Stomach (tissue), 4 donors: ENCODE measurements at regions not wholly inside any gene's neighbourhood (a gene's known extent, or its start where the extent isn't known, plus 50 kb on each side); places are given as distances from the start of the nearest gene placed in this dataset.

ENCODE experiments used
- EP300 ChIP-seq: sonication (generic); formaldehyde crosslinking; IDR thresholded peaks from one replicate; pipeline ENCODE4 v1.6.1; 2017; ENCODE audit warnings: antibody characterized with exemption
- POLR2A ChIP-seq, 4 donors: fragments of 450-650 bp; IDR thresholded peaks; one replicate each; pipeline ENCODE4 v1.6.1; 2016; ENCODE audit warnings: antibody characterized with exemption in 4 of 4, control low read depth in 2 of 4, mild to moderate bottlenecking in 1 of 4, moderate library complexity in 1 of 4
- TF ChIP-seq, protein P1 (sequence below), 7 experiments: fragments of 450-650 bp in 4 of 7; fragments of 200-600 bp in 3 of 7; sonication (generic) in 3 of 7; IDR thresholded peaks; one replicate each; pipeline ENCODE4 v1.5.1; 2016 to 2019; ENCODE audit warnings: antibody characterized with exemption in 7 of 7, control low read depth in 2 of 7, mild to moderate bottlenecking in 1 of 7

- TF ChIP-seq, protein P1, sequence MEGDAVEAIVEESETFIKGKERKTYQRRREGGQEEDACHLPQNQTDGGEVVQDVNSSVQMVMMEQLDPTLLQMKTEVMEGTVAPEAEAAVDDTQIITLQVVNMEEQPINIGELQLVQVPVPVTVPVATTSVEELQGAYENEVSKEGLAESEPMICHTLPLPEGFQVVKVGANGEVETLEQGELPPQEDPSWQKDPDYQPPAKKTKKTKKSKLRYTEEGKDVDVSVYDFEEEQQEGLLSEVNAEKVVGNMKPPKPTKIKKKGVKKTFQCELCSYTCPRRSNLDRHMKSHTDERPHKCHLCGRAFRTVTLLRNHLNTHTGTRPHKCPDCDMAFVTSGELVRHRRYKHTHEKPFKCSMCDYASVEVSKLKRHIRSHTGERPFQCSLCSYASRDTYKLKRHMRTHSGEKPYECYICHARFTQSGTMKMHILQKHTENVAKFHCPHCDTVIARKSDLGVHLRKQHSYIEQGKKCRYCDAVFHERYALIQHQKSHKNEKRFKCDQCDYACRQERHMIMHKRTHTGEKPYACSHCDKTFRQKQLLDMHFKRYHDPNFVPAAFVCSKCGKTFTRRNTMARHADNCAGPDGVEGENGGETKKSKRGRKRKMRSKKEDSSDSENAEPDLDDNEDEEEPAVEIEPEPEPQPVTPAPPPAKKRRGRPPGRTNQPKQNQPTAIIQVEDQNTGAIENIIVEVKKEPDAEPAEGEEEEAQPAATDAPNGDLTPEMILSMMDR (IDR thresholded peaks at IDR 0.05): no peak
- TF ChIP-seq POLR2A (IDR thresholded peaks at IDR 0.05) (no peak), EP300 (no peak)
Observed at GRCh38 chr6:92667843-92668242, 751.5 kb downstream of the EPHA7 start.
